ENCODE measurements at regions not wholly inside any gene's neighbourhood (a gene's known extent, or its start where the extent isn't known, plus 50 kb on each side); places are given as distances from the start of the nearest gene placed in this dataset.

GRCh38 chr3:117532268-117532667 is 822.7 kb downstream of the TUSC7 start:
- no peak for TF ChIP-seq CTCF (conservative IDR thresholded peaks at IDR 0.05; ENCODE audit: low read depth, low read length)
- no peak for TF ChIP-seq EZH2 (IDR thresholded peaks at IDR 0.05; ENCODE audit: low read length, unreplicated experiment)
- TF ChIP-seq EZH2phosphoT487 (IDR thresholded peaks at IDR 0.05; ENCODE audit: borderline replicate concordance, low read length): no peak

Measured in PC-3 (cell line).